SK-N-MC (cell line): ENCODE measurements at regions not wholly inside any gene's neighbourhood (a gene's known extent, or its start where the extent isn't known, plus 50 kb on each side); places are given as distances from the start of the nearest gene placed in this dataset.

Experiments
- DNase-seq: peaks from one replicate; pipeline ENCODE4 v3.0.0-alpha.2; 2011; ENCODE audit warnings: low read depth, low spot score
- H3K27ac ChIP-seq: fragments of 200-600 bp; sonication (generic); 2 replicates; pipeline ENCODE4 v1.5.1; 2016; ENCODE audit warnings: mixed run types
- H3K36me3 ChIP-seq: fragments of 200-600 bp; sonication (generic); 2 replicates; pipeline ENCODE4 v1.6.1; 2017; ENCODE audit warnings: antibody characterized with exemption, low read length, mixed read lengths; ENCODE audit not compliant: insufficient read depth
- H3K4me3 ChIP-seq: fragments of 200-600 bp; sonication (generic); 2 replicates; pipeline ENCODE4 v1.5.1; 2016
- H3K9ac ChIP-seq: fragments of 200-600 bp; sonication (generic); 2 replicates; pipeline ENCODE4 v1.8.0; 2017; ENCODE audit warnings: mixed run types, mixed read lengths; ENCODE audit not compliant: insufficient read length
- H3K9me3 ChIP-seq: fragments of 200-600 bp; sonication (generic); 2 replicates; pipeline ENCODE4 v1.6.1; 2017; ENCODE audit warnings: low read depth, mild to moderate bottlenecking, antibody characterized with exemption, low read length, moderate library complexity, mixed read lengths
- EZH2 ChIP-seq: fragments of 200-600 bp; sonication (generic); IDR thresholded peaks from one replicate; pipeline ENCODE4 v1.6.1; 2017; ENCODE audit warnings: antibody characterized with exemption
- FOXP2 ChIP-seq: optimal IDR thresholded peaks from 2 replicates; pipeline ENCODE3; 2011; ENCODE audit warnings: mild to moderate bottlenecking, moderate library complexity; ENCODE audit not compliant: insufficient read depth; ENCODE audit errors: extremely low read length, control extremely low read depth
- POLR2AphosphoS5 ChIP-seq: IDR thresholded peaks from 2 replicates; pipeline ENCODE4 v1.6.1; 2012; ENCODE audit warnings: mild to moderate bottlenecking, low read depth, low read length, borderline replicate concordance

DNA sequence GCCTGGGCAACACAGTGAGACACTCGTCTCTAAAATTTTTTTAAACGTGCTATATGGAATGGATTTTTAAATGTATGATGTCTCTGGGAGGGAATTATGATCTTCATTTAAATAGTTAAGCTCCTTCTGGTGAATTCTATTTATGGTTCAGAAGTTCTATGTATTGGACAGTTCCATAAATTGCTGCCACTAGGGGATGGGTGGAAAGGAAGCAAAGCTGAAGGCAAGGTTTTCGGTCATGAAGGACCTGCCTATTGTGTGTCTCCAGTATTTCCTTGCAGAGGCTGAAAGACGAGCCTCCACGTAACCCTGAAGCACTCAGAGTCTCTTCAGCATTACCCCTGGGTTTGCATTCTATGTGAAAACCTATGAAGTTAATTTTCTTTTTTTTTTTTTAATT, 451.5 kb upstream of the FAT1 start:
- Histone ChIP-seq H3K9ac (no peak overlapping the region), H3K36me3 (no peaks in the 10 kb centered on the region), H3K4me3 (no peak overlapping the region), H3K9me3 (no peaks in the 10 kb centered on the region), H3K27ac (no peak overlapping the region)
- no peak for TF ChIP-seq EZH2
- TF ChIP-seq FOXP2: no peak
- no peak for TF ChIP-seq POLR2AphosphoS5
- no peak for DNase-seq

DNA sequence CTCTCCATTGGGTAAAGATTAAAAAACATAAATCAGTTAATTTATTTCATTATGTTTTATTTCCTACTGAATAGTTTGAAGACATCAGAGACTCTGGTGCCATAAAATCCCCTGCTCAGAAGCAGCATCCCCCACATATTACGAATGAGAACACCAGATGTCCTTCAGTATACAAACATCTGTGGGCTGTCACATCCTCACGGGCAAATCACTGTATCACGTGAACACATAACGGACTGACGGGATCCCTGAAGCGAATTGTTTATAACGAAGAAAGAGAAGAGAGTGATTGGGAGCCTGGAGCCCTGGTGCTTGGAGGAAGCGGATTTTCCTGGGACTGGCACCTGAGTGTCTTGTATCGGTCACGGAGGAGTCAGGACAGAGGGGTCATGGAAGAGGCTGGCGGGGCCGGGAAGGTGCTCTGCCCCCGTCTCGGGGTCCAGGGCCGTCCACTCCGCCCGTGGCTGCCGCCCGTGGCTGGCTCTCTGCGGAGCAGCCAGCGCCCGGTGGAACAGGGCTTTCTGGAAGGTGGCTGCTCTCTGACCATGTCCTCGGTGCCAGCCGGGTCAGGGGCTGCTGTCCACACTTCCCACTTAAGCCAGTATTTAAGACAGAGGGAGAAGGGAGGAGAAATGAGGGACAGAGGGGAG, 452.7 kb upstream of the FAT1 start:
- TF ChIP-seq EZH2 (no peak), POLR2AphosphoS5 (no peak)
- Histone ChIP-seq H3K4me3 (no peak overlapping the region), H3K27ac (no peak overlapping the region), H3K36me3 (no peaks in the 10 kb centered on the region), H3K9me3 (no peaks in the 10 kb centered on the region), H3K9ac (no peak overlapping the region)
- no peak for DNase-seq

DNA sequence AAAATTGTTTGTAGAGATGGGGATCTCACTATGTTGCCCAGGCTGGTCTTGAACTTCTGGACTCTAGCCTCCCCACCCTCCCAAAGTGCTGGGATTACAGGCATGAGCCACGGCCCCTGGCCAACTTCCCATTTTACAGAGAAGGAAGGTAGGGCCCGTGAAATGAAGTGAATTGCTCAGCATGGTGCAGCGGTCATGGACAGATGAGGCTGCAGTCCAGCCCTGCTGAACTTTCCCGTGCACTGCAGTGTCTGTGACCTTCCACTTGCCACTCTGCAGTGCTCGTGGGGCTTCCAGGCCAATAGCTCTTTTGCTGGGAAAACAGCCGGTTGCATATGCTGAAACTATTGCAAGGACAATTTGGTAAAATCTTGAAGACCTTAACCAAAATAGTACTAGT, 454.4 kb upstream of the FAT1 start:
- H3K4me3 ChIP-seq: no peak overlapping the region
- no peak for TF ChIP-seq EZH2
- TF ChIP-seq FOXP2: no peak
- TF ChIP-seq POLR2AphosphoS5: no peak
- no peaks in the 10 kb centered on the region for H3K9me3 ChIP-seq
- no peak overlapping the region for H3K9ac ChIP-seq
- H3K36me3 ChIP-seq: no peaks in the 10 kb centered on the region
- H3K27ac ChIP-seq: no peak overlapping the region
- DNase-seq: no peak

DNA sequence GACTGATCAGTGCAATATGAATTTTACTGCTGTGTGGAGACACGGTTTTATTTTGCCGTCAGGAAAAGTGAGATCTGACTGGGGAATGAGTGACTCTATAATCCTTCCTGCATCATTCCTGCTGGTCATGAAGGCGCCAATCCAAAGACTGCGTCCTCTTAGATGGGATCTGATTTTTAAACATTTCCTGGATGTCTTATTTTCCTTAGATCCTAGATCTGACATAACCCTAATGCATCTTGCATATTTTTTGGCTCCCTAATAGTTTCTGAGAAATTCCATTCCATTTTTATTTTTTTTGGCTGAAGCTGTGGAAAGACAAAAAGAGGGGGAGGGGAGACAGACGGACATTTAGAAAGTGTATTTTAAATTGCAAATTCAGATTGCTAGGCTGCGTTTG, 454.9 kb upstream of the FAT1 start:
- Histone ChIP-seq H3K27ac (no peak overlapping the region), H3K9me3 (no peaks in the 10 kb centered on the region), H3K9ac (no peak overlapping the region), H3K4me3 (no peak overlapping the region), H3K36me3 (no peaks in the 10 kb centered on the region)
- TF ChIP-seq EZH2: no peak
- no peak for TF ChIP-seq POLR2AphosphoS5
- no peak for TF ChIP-seq FOXP2
- no peak for DNase-seq

DNA sequence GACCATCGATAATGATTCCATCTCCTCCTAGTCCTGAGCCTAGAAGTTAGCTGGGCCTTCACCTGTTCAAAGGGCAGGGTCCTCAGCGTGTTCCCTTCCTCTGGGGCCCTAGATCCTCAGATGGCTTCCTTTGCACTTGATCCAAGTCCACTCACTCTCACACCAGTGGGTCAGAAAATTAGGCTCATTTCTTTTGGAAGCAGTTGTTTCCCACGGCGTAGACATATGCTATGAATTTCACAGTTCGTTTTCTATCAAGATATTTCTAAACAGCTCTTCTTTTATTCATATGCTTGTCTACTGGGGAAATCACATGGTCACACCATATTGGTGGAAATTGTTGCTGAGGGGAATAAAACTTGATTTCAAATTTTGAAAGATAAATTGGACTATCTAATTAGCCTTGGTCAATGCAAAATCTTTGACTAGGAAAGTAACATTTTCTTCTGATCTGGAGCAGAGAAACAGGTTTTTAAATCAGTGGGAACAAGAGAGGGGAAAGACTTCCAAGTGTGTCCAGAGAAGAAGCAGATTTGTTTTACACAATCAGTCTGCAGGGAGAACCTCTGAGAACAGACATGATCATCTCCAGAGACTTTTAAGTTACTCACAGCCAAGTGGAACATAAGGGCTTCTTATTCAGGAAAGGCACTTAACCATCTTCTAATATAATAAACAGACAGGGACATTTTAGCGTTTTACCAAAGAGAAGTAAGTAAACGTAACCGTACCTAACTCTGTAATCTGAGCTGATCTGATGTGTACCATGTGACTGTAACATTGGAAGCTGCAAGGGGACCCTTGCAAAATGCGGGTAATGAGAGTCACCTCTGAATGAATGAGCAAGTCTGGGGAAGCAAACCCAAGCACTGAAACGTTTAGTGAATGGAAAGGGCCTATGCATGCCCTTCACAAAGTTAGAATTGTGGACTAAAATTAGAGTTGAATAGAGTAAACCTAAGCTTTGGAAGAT, 455.7 kb upstream of the FAT1 start:
- Histone ChIP-seq H3K36me3 (no peaks in the 10 kb centered on the region), H3K9me3 (no peaks in the 10 kb centered on the region), H3K27ac (no peak overlapping the region), H3K4me3 (no peak overlapping the region), H3K9ac (no peak overlapping the region)
- peak; percentile 8 for DNase-seq
- TF ChIP-seq FOXP2 (no peak), POLR2AphosphoS5 (no peak), EZH2 (no peak)

DNA sequence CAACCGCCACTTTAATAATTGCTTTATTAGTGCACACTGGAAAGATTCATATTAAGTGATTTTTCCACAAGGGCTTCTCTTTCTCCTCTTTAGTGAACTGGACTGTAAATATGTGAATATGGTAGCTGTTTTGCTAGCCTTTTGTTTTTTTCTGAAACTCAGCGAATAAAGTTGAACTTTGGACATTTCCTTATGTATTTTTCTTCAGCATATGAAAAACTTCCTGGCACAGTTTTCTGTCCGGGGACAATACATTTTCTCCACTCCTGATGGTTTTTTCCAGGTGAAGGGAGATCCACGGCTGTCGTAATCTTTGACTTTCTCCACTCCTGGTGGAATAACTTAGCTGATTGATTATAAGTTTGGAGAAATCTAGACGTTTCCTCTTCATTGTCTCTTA, 457.4 kb upstream of the FAT1 start:
- no peak for DNase-seq
- H3K27ac ChIP-seq: no peak overlapping the region
- TF ChIP-seq POLR2AphosphoS5 (no peak), FOXP2 (no peak)
- no peaks in the 10 kb centered on the region for H3K36me3 ChIP-seq
- H3K4me3 ChIP-seq: no peak overlapping the region
- H3K9me3 ChIP-seq: no peaks in the 10 kb centered on the region
- no peak overlapping the region for H3K9ac ChIP-seq

DNA sequence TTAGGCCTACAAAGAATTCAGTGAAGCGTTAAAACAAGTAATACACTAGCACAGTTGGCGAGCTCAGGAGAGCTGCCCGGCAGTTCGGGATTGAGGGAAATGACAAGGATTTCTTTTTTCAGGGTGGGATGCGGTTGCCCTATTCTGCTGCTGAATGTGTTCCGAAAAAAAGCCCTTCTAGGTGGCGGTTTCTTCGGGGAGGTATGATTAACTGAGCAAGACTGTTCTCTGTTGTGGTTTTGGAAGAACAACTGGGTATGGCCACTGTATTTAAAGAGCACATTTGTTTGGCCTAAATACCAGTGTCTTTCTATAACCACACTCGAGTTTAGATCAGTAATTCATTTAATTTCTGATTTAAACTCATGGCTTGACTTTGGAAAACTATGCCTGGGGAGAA, 459.7 kb upstream of the FAT1 start:
- no peak overlapping the region for H3K4me3 ChIP-seq
- H3K27ac ChIP-seq: no peak overlapping the region
- TF ChIP-seq EZH2 (no peak), POLR2AphosphoS5 (no peak), FOXP2 (no peak)
- H3K36me3 ChIP-seq: no peaks in the 10 kb centered on the region
- DNase-seq: no peak
- H3K9ac ChIP-seq: no peak overlapping the region
- H3K9me3 ChIP-seq: no peaks in the 10 kb centered on the region

DNA sequence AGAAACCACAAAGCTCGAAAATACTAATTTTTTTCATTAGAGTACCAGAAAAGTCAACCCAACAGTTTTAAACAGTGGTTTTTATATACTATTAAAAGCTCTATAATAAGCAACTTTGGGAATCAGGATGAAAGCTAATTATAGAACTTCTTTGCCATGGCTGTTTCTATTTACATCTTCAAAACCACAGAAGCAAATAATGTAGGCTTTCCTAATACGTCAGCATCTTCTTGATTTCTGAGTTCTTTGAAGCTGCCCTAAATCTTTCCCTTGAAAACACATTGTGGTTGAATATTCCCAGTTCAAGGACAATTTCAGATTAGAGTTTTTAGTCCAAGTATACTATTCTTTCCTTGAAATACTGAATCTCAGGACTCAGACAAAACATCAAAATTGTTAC, 460.2 kb upstream of the FAT1 start:
- no peak overlapping the region for H3K27ac ChIP-seq
- TF ChIP-seq POLR2AphosphoS5 (no peak), EZH2 (no peak), FOXP2 (no peak)

More for the DNA sequence above, 460.2 kb upstream of the FAT1 start:
- H3K36me3 ChIP-seq: no peaks in the 10 kb centered on the region
- no peak overlapping the region for H3K9ac ChIP-seq
- no peak for DNase-seq
- H3K4me3 ChIP-seq: no peak overlapping the region
- no peaks in the 10 kb centered on the region for H3K9me3 ChIP-seq
